ENCODE measurements at regions not wholly inside any gene's neighbourhood (a gene's known extent, or its start where the extent isn't known, plus 50 kb on each side); places are given as distances from the start of the nearest gene placed in this dataset.

- no peaks in the 10 kb centered on the region for H4K20me1 ChIP-seq (ENCODE audit: insufficient read depth, low read length)
- H3K79me2 ChIP-seq (ENCODE audit: insufficient read depth, low read depth, low read length) = no peaks in the 10 kb centered on the region
- intact Hi-C loops (cut with micrococcal nuclease; ENCODE audit: unreplicated experiment) = no loop called here
- POLR2A ChIA-PET = no interaction called here
- CTCF ChIA-PET (ENCODE audit: unreplicated experiment) = no interaction called here
- DNase-seq (ENCODE audit: low spot score) = no peak
- TF ChIP-seq EZH2phosphoT487 (IDR thresholded peaks at IDR 0.05; ENCODE audit: borderline replicate concordance, low read depth, low read length) = no peak
- TF ChIP-seq CTCF (conservative IDR thresholded peaks at IDR 0.05; ENCODE audit: low read length) = no peak
- no TSS peak for BruUV-seq (replicated peaks)
- H3K4me3 ChIP-seq (ENCODE audit: low read depth, low read length, poor library complexity, severe bottlenecking) = no peak overlapping the region
- no peak overlapping the region for H3K27ac ChIP-seq (ENCODE audit: low read depth, low read length, poor library complexity, severe bottlenecking)
- H2AFZ ChIP-seq (ENCODE audit: low read length) = no peak overlapping the region
- no peak overlapping the region for H3K4me2 ChIP-seq (ENCODE audit: low read length)
- no peaks in the 10 kb centered on the region for H3K9me2 ChIP-seq (ENCODE audit: insufficient read depth, low read length)
- H3K36me3 ChIP-seq (ENCODE audit: insufficient read depth, low read length) = no peaks in the 10 kb centered on the region
- no peaks in the 10 kb centered on the region for H3K4me1 ChIP-seq (ENCODE audit: insufficient read depth, low read length, poor library complexity, severe bottlenecking)
- H3K9me3 ChIP-seq (ENCODE audit: low read length) = no peaks in the 10 kb centered on the region
Measured at GRCh38 chr12:114221136-114221833, 184.7 kb downstream of the TBX5 start.

GRCh38 chr12:114220311-114220710, 185.6 kb downstream of the TBX5 start:
- no peaks in the 10 kb centered on the region for H3K9me3 ChIP-seq (ENCODE audit: low read length)
- no peaks in the 10 kb centered on the region for H3K36me3 ChIP-seq (ENCODE audit: insufficient read depth, low read length)
- H4K20me1 ChIP-seq (ENCODE audit: insufficient read depth, low read length) = no peaks in the 10 kb centered on the region
- ChIA-PET CTCF (ENCODE audit: unreplicated experiment) (no interaction called here), POLR2A (no interaction called here)
- no peak overlapping the region for H3K27ac ChIP-seq (ENCODE audit: low read depth, low read length, poor library complexity, severe bottlenecking)
- intact Hi-C loops (cut with micrococcal nuclease; ENCODE audit: unreplicated experiment) = no loop called here
- H3K4me2 ChIP-seq (ENCODE audit: low read length) = no peak overlapping the region
- no peaks in the 10 kb centered on the region for H3K9me2 ChIP-seq (ENCODE audit: insufficient read depth, low read length)
- no peaks in the 10 kb centered on the region for H3K4me1 ChIP-seq (ENCODE audit: insufficient read depth, low read length, poor library complexity, severe bottlenecking)
- no peak for DNase-seq (ENCODE audit: low spot score)
- no peak for TF ChIP-seq EZH2phosphoT487 (IDR thresholded peaks at IDR 0.05; ENCODE audit: borderline replicate concordance, low read depth, low read length)
- TF ChIP-seq CTCF (conservative IDR thresholded peaks at IDR 0.05; ENCODE audit: low read length) = no peak
- BruUV-seq (replicated peaks) = no TSS peak
- H3K4me3 ChIP-seq (ENCODE audit: low read depth, low read length, poor library complexity, severe bottlenecking) = no peak overlapping the region
- no peaks in the 10 kb centered on the region for H3K79me2 ChIP-seq (ENCODE audit: insufficient read depth, low read depth, low read length)
- H2AFZ ChIP-seq (ENCODE audit: low read length) = no peak overlapping the region

- CTCF ChIA-PET (ENCODE audit: unreplicated experiment) = no interaction called here
- TF ChIP-seq CTCF (conservative IDR thresholded peaks at IDR 0.05; ENCODE audit: low read length) (no peak), EZH2phosphoT487 (IDR thresholded peaks at IDR 0.05; ENCODE audit: borderline replicate concordance, low read depth, low read length) (no peak)
- H3K36me3 ChIP-seq (ENCODE audit: insufficient read depth, low read length) = no peaks in the 10 kb centered on the region
Measured at GRCh38 chr12:114218136-114218535, 187.8 kb downstream of the TBX5 start.

More at GRCh38 chr12:114218136-114218535, 187.8 kb downstream of the TBX5 start:
- Histone ChIP-seq H3K4me2 (ENCODE audit: low read length) (no peak overlapping the region), H3K9me2 (ENCODE audit: insufficient read depth, low read length) (no peaks in the 10 kb centered on the region), H3K4me1 (ENCODE audit: insufficient read depth, low read length, poor library complexity, severe bottlenecking) (no peaks in the 10 kb centered on the region), H3K9me3 (ENCODE audit: low read length) (no peaks in the 10 kb centered on the region), H2AFZ (ENCODE audit: low read length) (no peak overlapping the region), H3K4me3 (ENCODE audit: low read depth, low read length, poor library complexity, severe bottlenecking) (no peak overlapping the region), H3K79me2 (ENCODE audit: insufficient read depth, low read depth, low read length) (no peaks in the 10 kb centered on the region), H3K27ac (ENCODE audit: low read depth, low read length, poor library complexity, severe bottlenecking) (no peak overlapping the region), H4K20me1 (ENCODE audit: insufficient read depth, low read length) (no peaks in the 10 kb centered on the region)
- POLR2A ChIA-PET = no interaction called here
- no TSS peak for BruUV-seq (replicated peaks)
- intact Hi-C loops (cut with micrococcal nuclease; ENCODE audit: unreplicated experiment) = no loop called here
- no peak for DNase-seq (ENCODE audit: low spot score)

Data from OCI-LY7 (cell line).